ENCODE measurements at regions not wholly inside any gene's neighbourhood (a gene's known extent, or its start where the extent isn't known, plus 50 kb on each side); places are given as distances from the start of the nearest gene placed in this dataset.
"Not testable (repeated sequence)": the region's sequence is repeated elsewhere in the genome, so short reads cannot be mapped to it uniquely, and the experiment has no call there.

DNA sequence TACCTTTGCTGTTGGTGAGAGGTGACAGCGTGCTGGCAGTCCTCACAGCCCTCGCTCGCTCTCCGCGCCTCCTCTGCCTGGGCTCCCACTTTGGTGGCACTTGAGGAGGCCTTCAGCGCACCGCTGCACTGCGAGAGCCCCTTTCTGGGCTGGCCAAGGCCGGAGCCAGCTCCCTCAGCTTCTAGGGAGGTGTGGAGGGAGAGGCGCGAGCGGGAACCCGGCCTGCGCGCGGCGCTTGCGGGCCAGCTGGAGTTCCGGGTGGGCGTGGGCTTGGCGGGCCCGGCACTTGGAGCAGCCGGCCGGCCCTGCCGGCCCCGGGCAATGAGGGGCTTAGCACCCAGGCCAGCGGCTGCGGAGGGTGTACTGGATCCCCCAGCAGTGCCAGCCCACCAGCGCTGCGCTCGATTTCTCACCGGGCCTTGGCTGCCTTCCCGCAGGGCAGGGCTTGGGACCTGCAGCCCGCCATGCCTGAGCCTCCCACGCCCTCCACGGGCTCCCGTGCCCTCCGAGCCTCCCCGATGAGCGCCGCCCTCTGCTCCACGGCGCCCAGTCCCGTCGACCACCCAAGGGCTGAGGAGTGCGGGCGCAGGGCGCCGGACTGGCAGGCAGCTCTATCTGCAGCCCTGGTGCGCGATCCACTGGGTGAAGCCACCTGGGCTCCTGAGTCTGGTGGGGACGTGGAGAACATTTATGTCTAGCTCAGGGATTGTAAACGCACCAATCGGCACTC is 700.3 kb downstream of the CDH18 start:
- not testable (repeated sequence) for DNase-seq

GRCh38 chr5:19288311-19288710 is 699.7 kb downstream of the CDH18 start:
- DNase-seq = not testable (repeated sequence)

GRCh38 chr5:19297934-19298333 is 690.1 kb downstream of the CDH18 start:
- no peak for DNase-seq

GRCh38 chr5:19301271-19301670 is 686.7 kb downstream of the CDH18 start:
- no peak for DNase-seq

GRCh38 chr5:19314840-19315239 is 673.2 kb downstream of the CDH18 start:
- no peak for DNase-seq

GRCh38 chr5:19319252-19319651 is 668.7 kb downstream of the CDH18 start:
- no peak for DNase-seq

DNA sequence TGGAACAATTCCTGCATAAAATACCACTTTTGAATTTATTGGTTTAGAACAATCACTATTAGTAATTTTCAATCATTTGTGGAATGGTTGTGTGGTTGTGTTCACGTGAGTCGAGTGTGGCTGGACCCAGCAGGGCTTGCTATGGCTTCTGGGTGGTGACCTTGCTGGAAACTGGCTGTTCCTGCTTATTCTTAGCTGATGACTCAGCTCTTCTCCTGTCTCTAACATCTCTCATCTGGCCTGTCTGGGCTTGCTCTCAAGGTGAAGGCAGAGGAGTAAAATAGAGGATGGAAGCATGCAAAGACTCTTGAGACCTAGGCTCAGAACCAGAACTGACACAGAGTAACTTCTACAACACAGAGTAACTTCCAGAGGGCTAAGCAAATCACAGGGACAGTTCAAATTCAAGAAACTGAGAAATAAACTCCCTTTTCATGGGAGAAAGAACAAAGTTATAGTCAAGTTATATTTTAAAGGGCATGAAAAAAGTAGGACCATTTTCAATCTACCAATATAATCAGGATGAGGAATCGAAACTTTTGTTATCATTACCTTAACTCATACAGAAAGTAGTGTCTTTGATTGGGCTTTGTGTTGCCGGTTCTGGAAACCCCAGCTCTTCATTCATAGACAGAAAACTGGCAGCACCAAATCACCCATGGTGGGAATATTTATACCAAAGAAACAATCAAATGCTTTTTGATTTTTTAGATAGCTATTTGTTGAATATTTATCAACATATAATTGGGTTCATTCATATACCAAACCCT is 665.1 kb downstream of the CDH18 start:
- DNase-seq = no peak

- no peak for DNase-seq
Observed at GRCh38 chr5:19334278-19334677, 653.7 kb downstream of the CDH18 start.

- DNase-seq = no peak
Observed at GRCh38 chr5:19342942-19343341, 645.1 kb downstream of the CDH18 start.

DNA sequence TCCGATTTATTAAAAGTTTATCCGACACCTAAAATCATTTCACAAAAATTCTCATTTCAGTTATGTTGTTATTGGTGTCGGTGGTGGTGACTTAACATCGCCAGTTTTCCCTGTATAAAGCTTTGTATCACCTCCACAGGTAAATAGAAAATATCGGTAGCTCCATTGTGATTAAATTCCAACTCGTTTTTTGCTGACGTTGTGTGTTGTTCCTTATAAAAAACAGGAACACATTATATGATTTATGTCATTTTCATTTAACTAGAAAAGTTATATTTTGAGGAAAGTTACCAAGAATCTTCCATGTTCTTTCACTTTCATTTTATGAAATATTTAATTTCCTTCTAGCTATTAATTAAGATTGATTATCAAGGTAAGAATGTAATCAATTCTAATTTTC is 635.9 kb downstream of the CDH18 start:
- DNase-seq = no peak

GRCh38 chr5:19369048-19369447 is 619.0 kb downstream of the CDH18 start:
- DNase-seq = no peak

GRCh38 chr5:19369561-19369960 is 618.4 kb downstream of the CDH18 start:
- DNase-seq = no peak

GRCh38 chr5:19370655-19371386 is 617.2 kb downstream of the CDH18 start:
- DNase-seq = no peak

- DNase-seq = no peak
Observed at GRCh38 chr5:19388391-19388790, 599.6 kb downstream of the CDH18 start.

DNA sequence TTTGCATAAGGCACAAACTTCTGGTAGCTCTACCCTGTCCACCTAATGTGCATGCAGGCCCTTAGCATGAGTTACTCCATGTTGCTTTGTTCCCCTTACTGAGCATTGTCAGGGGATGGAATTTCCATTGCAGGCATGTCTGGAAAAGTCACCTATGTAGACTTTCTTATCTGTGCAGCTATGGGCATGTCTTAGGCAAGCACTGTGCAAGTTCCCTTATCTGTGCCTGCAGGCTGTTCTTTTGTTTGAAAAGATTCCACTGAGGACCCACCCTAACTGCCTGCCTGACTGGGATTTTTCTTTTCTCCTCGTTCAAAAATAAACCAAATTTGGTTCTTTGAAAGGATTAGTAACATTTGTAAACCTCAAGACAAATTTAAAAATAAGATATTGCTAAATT is 587.0 kb downstream of the CDH18 start:
- DNase-seq = no peak

- DNase-seq = no peak
Observed at GRCh38 chr5:19406576-19407365, 581.2 kb downstream of the CDH18 start.

GRCh38 chr5:19408149-19408548 is 579.9 kb downstream of the CDH18 start:
- no peak for DNase-seq

DNA sequence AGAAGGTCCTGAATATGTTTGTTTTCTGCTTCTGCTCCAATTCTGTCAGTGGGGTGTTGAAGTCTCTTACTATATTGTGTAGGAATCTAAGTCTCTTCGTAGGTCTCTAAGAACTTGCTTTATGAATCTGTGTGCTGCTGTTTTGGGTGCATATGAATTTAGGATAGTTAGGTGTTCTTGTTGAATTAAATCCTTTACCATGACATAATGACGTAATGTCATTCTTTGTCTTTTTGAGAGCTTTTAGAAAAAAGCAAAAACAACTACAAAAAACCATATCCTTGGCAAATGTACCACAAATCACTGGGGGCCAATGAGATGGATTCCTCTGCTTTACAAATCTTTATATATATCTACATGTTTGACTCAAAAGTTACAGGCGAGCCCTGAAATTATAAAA is 576.1 kb downstream of the CDH18 start:
- no peak for DNase-seq

Measured in activated CD4-positive, alpha-beta T cell treated with anti-CD3 and anti-CD28 coated beads for 4 hours (primary cell).